ENCODE measurements at regions not wholly inside any gene's neighbourhood (a gene's known extent, or its start where the extent isn't known, plus 50 kb on each side); places are given as distances from the start of the nearest gene placed in this dataset.
A peak's percentile ranks its signal among the peaks of the same experiment; 100 is the strongest.
"Not testable (repeated sequence)": the region's sequence is repeated elsewhere in the genome, so short reads cannot be mapped to it uniquely, and the experiment has no call there.

DNA sequence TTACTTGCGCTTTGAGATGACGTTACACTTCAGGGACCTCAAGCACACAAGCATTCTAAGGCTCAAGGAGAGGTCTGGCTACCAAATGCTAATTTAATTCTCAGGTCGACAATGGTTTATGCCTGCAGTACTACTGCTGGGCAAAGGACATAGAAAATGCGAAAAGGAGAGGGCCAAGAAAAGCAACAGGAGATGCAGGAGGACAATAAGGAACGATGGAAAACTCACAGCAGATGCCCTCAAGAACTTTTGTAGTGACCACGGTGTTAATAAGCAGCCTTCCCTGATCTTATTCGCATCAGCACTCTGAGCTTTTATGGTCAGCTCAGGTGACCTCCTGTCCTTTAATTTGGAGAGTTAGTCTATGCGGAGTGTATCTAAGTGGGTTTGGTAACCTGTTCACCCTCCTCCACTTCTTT lies 146.3 kb downstream of the GPR85 start:
- DNase-seq (ENCODE audit: low read depth, low spot score) = no peak
- H3K4me3 ChIP-seq (ENCODE audit: low read length) = peak overlapping the region; percentile 78

GRCh38 chr7:112939574-112940313 lies 146.9 kb downstream of the GPR85 start:
- H3K4me3 ChIP-seq (ENCODE audit: low read length) = peak overlapping the region; percentile 78
- peak; percentile 98 for DNase-seq (ENCODE audit: low read depth, low spot score)

- peak; percentile 18 for DNase-seq (ENCODE audit: low read depth, low spot score)
- peak overlapping the region; percentile 78 for H3K4me3 ChIP-seq (ENCODE audit: low read length)
Observed at GRCh38 chr7:112938863-112939573, 147.6 kb downstream of the GPR85 start.

DNA sequence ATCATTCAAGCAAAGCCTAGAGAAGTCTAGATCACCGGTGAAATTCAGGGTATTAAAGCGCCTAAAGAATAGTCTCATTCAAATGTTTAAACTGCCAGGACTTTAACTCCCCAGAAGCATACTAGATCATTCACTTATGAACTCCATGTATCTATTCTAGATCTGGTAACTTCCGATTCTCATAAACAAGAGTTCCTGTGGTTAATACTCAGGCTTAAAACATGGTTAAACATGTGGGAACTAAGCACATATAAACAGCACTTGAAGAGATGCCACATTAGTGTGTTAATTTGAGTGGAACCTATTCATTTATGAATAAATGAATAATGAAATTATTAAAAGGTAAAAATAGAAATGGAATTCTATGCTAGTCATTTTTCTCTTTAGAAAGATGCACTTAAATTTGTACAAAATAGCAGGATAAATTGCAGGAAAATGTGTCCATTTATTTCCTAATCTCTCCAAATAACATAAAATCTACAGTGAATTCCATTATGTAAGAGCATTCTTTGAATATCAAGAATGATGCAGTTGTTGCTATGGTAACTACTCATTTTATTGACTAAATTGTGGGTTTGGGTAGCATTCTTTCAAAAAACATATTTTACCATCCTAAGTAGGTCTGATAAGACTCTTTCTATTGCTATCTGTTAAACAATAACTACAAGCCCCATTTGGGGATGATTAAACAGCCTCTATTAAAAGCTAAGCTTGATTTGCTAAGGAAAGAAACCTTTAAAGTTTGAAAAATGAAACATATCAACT lies 147.6 kb upstream of the TMEM168 start:
- no peak overlapping the region for H3K4me3 ChIP-seq (ENCODE audit: low read length)
- DNase-seq (ENCODE audit: low read depth, low spot score) = no peak

DNA sequence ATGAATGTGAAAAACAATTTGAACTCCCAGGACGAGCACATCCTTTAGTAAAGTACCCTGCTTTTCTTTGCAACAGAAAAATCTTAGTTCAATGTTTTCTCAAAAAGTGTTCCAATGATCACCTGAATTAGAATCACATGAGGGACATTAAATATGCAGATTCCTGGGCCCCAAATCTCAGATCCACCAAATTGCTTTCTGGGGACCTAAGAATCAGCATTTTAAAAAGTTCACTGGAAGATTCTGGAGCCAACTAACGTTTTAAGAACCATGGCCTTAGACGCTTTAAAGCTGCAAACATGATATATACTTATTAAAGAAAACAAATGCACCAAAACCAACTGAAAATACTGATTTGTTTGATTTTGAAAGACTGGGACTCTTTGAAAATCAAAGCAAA lies 143.4 kb upstream of the TMEM168 start:
- DNase-seq (ENCODE audit: low read depth, low spot score) = no peak
- H3K4me3 ChIP-seq (ENCODE audit: low read length) = no peak overlapping the region

GRCh38 chr7:112930787-112931186 lies 140.6 kb upstream of the TMEM168 start:
- H3K4me3 ChIP-seq (ENCODE audit: low read length) = no peak overlapping the region
- no peak for DNase-seq (ENCODE audit: low read depth, low spot score)

DNA sequence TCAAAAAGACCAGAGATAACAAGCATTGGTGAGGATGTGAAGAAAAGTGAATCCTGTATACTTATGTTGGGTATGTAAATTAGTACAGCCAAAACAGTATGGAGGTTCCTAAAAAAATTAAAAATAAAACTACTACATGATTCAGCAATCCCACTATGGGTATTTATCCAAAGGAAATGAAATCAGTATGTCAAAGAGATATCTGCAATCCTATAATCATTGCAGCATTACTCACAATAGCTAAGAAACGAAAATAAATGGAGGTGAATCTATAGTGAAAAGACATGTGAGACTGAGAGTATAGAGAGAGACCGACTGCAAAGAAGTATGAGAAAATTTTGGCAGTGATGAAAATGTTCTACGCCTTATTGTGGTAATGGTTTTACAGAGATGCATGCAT lies 139.2 kb upstream of the TMEM168 start:
- no peak for DNase-seq (ENCODE audit: low read depth, low spot score)
- H3K4me3 ChIP-seq (ENCODE audit: low read length) = no peak overlapping the region

DNA sequence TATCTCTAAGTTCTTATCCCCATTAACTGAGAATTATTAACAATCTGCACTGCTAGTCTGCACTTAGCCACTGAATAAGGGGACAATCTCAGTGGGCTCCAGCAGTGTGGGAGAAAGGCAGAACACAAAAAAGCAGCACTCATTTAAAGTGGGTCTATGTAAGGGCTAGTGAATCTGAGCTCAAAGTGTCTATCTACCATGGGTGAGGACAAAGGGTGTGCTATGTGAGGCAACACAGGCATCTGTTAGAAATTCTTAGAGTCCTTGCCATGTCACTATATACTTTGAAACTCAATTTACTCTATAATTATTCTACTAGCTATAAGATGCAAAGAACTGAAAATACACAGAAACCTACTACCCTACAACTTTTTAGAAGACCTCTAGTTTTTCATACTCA lies 135.8 kb upstream of the TMEM168 start:
- no peak overlapping the region for H3K4me3 ChIP-seq (ENCODE audit: low read length)

DNA sequence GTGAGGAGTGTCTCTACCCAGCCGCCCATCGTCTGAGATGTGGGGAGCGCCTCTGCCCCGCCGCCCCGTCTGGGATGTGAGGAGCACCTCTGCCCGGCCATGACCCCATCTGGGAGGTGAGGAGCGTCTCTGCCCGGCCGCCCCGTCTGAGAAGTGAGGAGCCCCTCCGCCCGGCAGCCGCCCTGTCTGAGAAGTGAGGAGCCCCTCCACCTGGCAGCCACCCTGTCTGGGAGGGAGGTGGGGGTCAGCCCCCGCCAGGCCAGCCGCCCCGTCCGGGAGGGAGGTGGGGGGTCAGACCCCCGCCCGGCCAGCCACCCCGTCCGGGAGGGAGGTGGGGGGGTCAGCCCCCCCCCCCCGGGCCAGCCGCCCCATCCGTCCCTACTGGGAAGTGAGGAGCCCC lies 132.4 kb upstream of the TMEM168 start:
- H3K4me3 ChIP-seq (ENCODE audit: low read length); DNase-seq (ENCODE audit: low read depth, low spot score): not testable (repeated sequence)

More for the DNA sequence above, 135.8 kb upstream of the TMEM168 start:
- DNase-seq (ENCODE audit: low read depth, low spot score) = no peak

DNA sequence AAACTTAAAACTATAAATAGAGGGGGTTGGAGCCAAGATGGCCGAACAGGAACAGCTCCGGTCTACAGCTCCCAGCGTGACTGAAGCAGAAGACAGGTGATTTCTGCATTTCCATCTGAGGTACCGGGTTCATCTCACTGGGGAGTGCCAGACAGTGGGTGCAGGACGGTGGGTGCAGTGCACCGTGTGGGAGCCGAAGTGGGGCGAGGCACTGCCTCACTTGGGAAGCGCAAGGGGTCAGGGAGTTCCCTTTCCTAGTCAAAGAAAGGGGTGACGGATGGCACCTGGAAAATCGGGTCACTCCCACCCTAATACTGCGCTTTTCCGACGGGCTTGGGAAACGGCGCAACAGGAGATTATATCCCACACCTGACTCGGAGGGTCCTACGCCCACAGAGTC lies 126.2 kb upstream of the TMEM168 start:
- H3K4me3 ChIP-seq (ENCODE audit: low read length); DNase-seq (ENCODE audit: low read depth, low spot score): not testable (repeated sequence)

- H3K4me3 ChIP-seq (ENCODE audit: low read length) = no peak overlapping the region
- DNase-seq (ENCODE audit: low read depth, low spot score) = no peak
Observed at GRCh38 chr7:112908086-112908485, 117.9 kb upstream of the TMEM168 start.

DNA sequence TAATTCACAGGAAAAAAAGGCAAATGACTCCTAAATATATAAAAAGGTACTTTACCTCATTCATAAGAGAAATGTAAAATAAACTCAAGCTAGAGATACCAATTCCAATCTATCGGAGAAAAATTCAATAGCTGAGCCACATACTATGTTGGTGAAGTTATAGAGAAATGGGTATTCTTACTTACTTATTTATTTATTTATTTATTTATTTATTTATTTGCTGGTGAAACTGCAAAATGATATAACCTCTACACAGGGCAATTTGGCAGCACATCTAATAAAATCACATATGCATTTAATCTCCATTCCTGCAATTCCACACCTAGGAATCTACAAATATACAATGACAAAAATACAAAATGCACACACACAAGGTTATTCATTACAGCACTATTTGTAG lies 117.5 kb upstream of the TMEM168 start:
- H3K4me3 ChIP-seq (ENCODE audit: low read length) = no peak overlapping the region
- no peak for DNase-seq (ENCODE audit: low read depth, low spot score)

GRCh38 chr7:112905950-112906349 lies 115.8 kb upstream of the TMEM168 start:
- DNase-seq (ENCODE audit: low read depth, low spot score) = no peak
- H3K4me3 ChIP-seq (ENCODE audit: low read length) = no peak overlapping the region

DNA sequence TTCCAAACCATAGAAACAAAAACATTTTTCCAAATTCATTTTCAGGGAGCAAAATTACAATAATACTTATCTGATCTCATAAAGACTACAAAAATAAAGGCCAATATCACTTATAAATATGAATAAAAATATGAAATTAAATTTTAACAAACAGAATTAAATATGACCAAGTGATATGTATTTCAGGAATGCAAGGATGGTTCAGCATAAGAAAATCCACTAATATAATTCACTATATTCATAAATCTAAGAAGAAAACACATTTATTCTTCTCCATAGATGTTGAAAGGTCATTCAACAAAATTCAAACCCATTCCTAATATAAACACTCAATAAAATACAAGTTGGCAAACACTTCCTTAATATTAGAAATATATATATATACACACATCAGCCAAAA lies 115.2 kb upstream of the TMEM168 start:
- no peak for DNase-seq (ENCODE audit: low read depth, low spot score)
- no peak overlapping the region for H3K4me3 ChIP-seq (ENCODE audit: low read length)

GRCh38 chr7:112898432-112899290 lies 108.5 kb upstream of the TMEM168 start:
- DNase-seq (ENCODE audit: low read depth, low spot score) = peak; percentile 40
- H3K4me3 ChIP-seq (ENCODE audit: low read length) = no peak overlapping the region

DNA sequence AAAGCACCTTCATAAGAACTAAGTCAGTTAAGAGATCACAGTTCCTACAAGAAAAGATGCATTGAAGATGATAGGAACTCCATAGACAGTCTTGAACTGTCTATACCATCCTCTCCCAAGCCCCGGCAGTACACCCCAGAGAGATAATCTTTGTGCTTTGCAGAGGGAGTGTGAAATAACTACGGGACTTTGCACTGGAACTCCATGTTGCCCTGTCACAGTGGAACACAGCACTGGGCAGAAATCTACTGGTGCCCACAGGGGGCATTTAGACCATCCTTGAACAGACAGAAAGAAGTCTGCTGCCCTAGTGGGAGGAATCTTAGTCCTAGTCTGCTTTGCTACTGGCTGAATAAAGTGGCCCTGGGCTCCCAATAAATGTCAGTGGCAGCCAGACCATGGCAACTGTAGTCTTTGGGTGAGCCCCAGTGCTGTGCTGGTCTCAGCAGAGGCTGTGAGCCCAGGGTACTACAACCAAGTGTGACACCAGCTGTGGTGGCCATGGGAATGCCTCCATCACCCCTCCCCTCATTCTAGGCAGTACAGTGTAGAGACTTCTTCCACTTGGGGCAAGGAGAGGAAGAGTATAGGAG lies 107.7 kb upstream of the TMEM168 start:
- DNase-seq (ENCODE audit: low read depth, low spot score) = no peak
- no peak overlapping the region for H3K4me3 ChIP-seq (ENCODE audit: low read length)

GRCh38 chr7:112896026-112896601 lies 105.9 kb upstream of the TMEM168 start:
- no peak overlapping the region for H3K4me3 ChIP-seq (ENCODE audit: low read length)
- no peak for DNase-seq (ENCODE audit: low read depth, low spot score)

GRCh38 chr7:112892263-112892662 lies 102.1 kb upstream of the TMEM168 start:
- no peak for DNase-seq (ENCODE audit: low read depth, low spot score)
- H3K4me3 ChIP-seq (ENCODE audit: low read length) = no peak overlapping the region

Data from Jurkat, Clone E6-1 (cell line).